HG02885 (cell line): ENCODE measurements at regions not wholly inside any gene's neighbourhood (a gene's known extent, or its start where the extent isn't known, plus 50 kb on each side); places are given as distances from the start of the nearest gene placed in this dataset.
A peak's percentile ranks its signal among the peaks of the same experiment; 100 is the strongest.
"Not testable (repeated sequence)": the region's sequence is repeated elsewhere in the genome, so short reads cannot be mapped to it uniquely, and the experiment has no call there.

Experiments
- ATAC-seq: cut with Tn5 transposase; IDR thresholded peaks from one replicate; pipeline ENCODE4 v1.9.1; 2021; ENCODE audit warnings: mild to moderate bottlenecking; ENCODE audit not compliant: unreplicated experiment, poor library complexity

GRCh38 chr4:184906480-184907097, 80.8 kb upstream of the ACSL1 start:
- peak; percentile 38 for ATAC-seq

GRCh38 chr4:184907216-184907615, 81.4 kb upstream of the ACSL1 start:
- ATAC-seq = peak; percentile 49

GRCh38 chr4:184907810-184908209, 82.0 kb upstream of the ACSL1 start:
- ATAC-seq = no peak

- no peak for ATAC-seq
Observed at GRCh38 chr4:184911310-184911709, 85.5 kb upstream of the ACSL1 start.

GRCh38 chr4:184913356-184914143, 87.8 kb upstream of the ACSL1 start:
- ATAC-seq = no peak

GRCh38 chr4:184918799-184919198, 93.0 kb upstream of the ACSL1 start:
- ATAC-seq = not testable (repeated sequence)

- ATAC-seq = no peak
Observed at GRCh38 chr4:184921456-184921855, 95.7 kb upstream of the ACSL1 start.

GRCh38 chr4:184922301-184922700, 96.0 kb upstream of the HELT start:
- no peak for ATAC-seq

GRCh38 chr4:184924516-184924915, 93.8 kb upstream of the HELT start:
- ATAC-seq = no peak

GRCh38 chr4:184929476-184929875, 88.8 kb upstream of the HELT start:
- ATAC-seq = no peak

- ATAC-seq = no peak
Observed at GRCh38 chr4:184930026-184930425, 88.3 kb upstream of the HELT start.

GRCh38 chr4:184932343-184932742, 85.9 kb upstream of the HELT start:
- ATAC-seq = no peak

GRCh38 chr4:184933311-184933710, 85.0 kb upstream of the HELT start:
- no peak for ATAC-seq

GRCh38 chr4:184934184-184934583, 84.1 kb upstream of the HELT start:
- ATAC-seq = no peak

- no peak for ATAC-seq
Observed at GRCh38 chr4:184934961-184935360, 83.3 kb upstream of the HELT start.

GRCh38 chr4:184936071-184936470, 82.2 kb upstream of the HELT start:
- ATAC-seq = no peak

GRCh38 chr4:184937030-184937710, 81.1 kb upstream of the HELT start:
- no peak for ATAC-seq

- ATAC-seq = no peak
Observed at GRCh38 chr4:184937745-184938144, 80.5 kb upstream of the HELT start.

GRCh38 chr4:184938871-184939270, 79.4 kb upstream of the HELT start:
- no peak for ATAC-seq

- no peak for ATAC-seq
Observed at GRCh38 chr4:184939978-184940377, 78.3 kb upstream of the HELT start.

GRCh38 chr4:184940500-184940899, 77.8 kb upstream of the HELT start:
- ATAC-seq = no peak
